K562 (cell line): ENCODE measurements at regions not wholly inside any gene's neighbourhood (a gene's known extent, or its start where the extent isn't known, plus 50 kb on each side); places are given as distances from the start of the nearest gene placed in this dataset.

Source experiments
- ARHGAP35 ChIP-seq: fragments of 450-650 bp; IDR thresholded peaks from 2 replicates; pipeline ENCODE4 v1.6.1; 2018; ENCODE audit not compliant: partially characterized antibody
- BRD4 ChIP-seq: fragments of 200-600 bp; sonication (generic); IDR thresholded peaks from 2 replicates; pipeline ENCODE4 v1.6.1; 2017; ENCODE audit warnings: inconsistent platforms
- FOXA1 ChIP-seq: fragments of 450-650 bp; IDR thresholded peaks from 2 replicates; pipeline ENCODE4 v1.6.1; 2016; ENCODE audit warnings: mild to moderate bottlenecking, borderline replicate concordance
- MXD1 ChIP-seq: fragments of 250-450 bp; sonication (Bioruptor Pico); IDR thresholded peaks from 2 replicates; pipeline ENCODE4 v1.8.0; 2021; ENCODE audit warnings: borderline replicate concordance, mild to moderate bottlenecking, moderate library complexity; ENCODE audit not compliant: poor library complexity, severe bottlenecking
- MYNN ChIP-seq, 2 experiments: sonication (generic); formaldehyde crosslinking in 1 of 2; IDR thresholded peaks; 2 replicates each; pipeline versions ENCODE4 v1.5.0 to v1.6.1; 2016 to 2020; ENCODE audit warnings: antibody characterized with exemption in 1 of 2, missing genetic modification reagents in 1 of 2
- SMARCC2 ChIP-seq: fragments of 450-650 bp; IDR thresholded peaks from 2 replicates; pipeline ENCODE4 v1.6.1; 2017; ENCODE audit warnings: antibody characterized with exemption, moderate library complexity, mild to moderate bottlenecking, low read depth
- TCF7L2 ChIP-seq: fragments of 150-350 bp; IDR thresholded peaks from 2 replicates; pipeline ENCODE4 v1.6.1; 2016; ENCODE audit warnings: low read depth, mild to moderate bottlenecking, low read length, moderate library complexity
- ZBTB1 ChIP-seq: sonication (generic); formaldehyde crosslinking; IDR thresholded peaks from 2 replicates; pipeline ENCODE4 v1.8.1; 2023; ENCODE audit warnings: missing genetic modification reagents, low read depth, mild to moderate bottlenecking, borderline replicate concordance
- ZNF217 ChIP-seq: sonication (generic); formaldehyde crosslinking; IDR thresholded peaks from 2 replicates; pipeline ENCODE4 v1.8.0; 2022; ENCODE audit warnings: mild to moderate bottlenecking, missing genetic modification reagents
- ZNF431 ChIP-seq: sonication (generic); formaldehyde crosslinking; IDR thresholded peaks from 2 replicates; pipeline ENCODE4 v1.8.0; 2022; ENCODE audit warnings: mild to moderate bottlenecking, missing genetic modification reagents
- TF ChIP-seq, protein P1 (sequence below): sonication (generic); formaldehyde crosslinking; IDR thresholded peaks from 2 replicates; pipeline ENCODE4 v1.8.1; 2023; ENCODE audit warnings: mild to moderate bottlenecking, missing genetic modification reagents
- TF ChIP-seq, protein P2 (sequence below): fragments of 450-650 bp; IDR thresholded peaks from 2 replicates; pipeline ENCODE4 v1.6.1; 2016; ENCODE audit warnings: antibody characterized with exemption

DNA sequence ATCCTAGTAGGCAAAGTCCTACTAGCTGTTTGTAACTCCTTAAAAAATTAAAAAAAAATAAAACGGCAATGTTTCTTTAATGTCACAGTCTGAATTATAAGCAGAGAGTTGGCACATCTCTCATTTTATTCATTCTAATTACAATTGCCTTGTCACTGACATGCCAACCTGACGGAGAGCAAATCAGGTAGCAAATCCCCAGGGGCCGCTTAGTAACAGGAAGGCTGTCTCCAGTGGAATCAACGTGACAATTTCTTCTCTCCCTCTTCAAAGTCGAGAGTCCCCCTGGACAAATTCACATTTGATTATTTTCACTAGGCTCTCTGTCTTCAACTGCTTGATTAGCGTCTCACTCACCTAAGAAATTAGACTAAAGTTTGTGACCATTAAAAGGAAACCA, 1598.9 kb upstream of the PIK3C3 start:
- TF ChIP-seq TCF7L2: no peak
- TF ChIP-seq, protein P1, sequence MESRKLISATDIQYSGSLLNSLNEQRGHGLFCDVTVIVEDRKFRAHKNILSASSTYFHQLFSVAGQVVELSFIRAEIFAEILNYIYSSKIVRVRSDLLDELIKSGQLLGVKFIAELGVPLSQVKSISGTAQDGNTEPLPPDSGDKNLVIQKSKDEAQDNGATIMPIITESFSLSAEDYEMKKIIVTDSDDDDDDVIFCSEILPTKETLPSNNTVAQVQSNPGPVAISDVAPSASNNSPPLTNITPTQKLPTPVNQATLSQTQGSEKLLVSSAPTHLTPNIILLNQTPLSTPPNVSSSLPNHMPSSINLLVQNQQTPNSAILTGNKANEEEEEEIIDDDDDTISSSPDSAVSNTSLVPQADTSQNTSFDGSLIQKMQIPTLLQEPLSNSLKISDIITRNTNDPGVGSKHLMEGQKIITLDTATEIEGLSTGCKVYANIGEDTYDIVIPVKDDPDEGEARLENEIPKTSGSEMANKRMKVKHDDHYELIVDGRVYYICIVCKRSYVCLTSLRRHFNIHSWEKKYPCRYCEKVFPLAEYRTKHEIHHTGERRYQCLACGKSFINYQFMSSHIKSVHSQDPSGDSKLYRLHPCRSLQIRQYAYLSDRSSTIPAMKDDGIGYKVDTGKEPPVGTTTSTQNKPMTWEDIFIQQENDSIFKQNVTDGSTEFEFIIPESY: no peak
- TF ChIP-seq, protein P2, sequence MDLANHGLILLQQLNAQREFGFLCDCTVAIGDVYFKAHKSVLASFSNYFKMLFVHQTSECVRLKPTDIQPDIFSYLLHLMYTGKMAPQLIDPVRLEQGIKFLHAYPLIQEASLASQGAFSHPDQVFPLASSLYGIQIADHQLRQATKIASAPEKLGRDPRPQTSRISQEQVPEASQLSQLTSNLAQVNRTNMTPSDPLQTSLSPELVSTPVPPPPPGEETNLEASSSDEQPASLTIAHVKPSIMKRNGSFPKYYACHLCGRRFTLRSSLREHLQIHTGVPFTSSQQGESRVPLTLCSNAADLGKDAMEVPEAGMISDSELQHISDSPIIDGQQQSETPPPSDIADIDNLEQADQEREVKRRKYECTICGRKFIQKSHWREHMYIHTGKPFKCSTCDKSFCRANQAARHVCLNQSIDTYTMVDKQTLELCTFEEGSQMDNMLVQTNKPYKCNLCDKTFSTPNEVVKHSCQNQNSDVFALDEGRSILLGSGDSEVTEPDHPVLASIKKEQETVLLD: no peak
- TF ChIP-seq SMARCC2: no peak
- no peak for TF ChIP-seq FOXA1
- TF ChIP-seq MXD1 (CRISPR knock-in tag): no peak
- TF ChIP-seq BRD4: no peak
- no peak for TF ChIP-seq MYNN (IDR thresholded peaks at IDR 0.05)
- TF ChIP-seq MYNN (CRISPR knock-in tag; IDR thresholded peaks at IDR 0.05): no peak
- TF ChIP-seq ZNF217 (CRISPR knock-in tag): no peak
- TF ChIP-seq ZNF431 (CRISPR knock-in tag): no peak
- no peak for TF ChIP-seq ZBTB1 (CRISPR knock-in tag)
- TF ChIP-seq ARHGAP35: no peak
